Spleen (tissue), 11 donors: ENCODE measurements at regions not wholly inside any gene's neighbourhood (a gene's known extent, or its start where the extent isn't known, plus 50 kb on each side); places are given as distances from the start of the nearest gene placed in this dataset.

Experiments used
- DNase-seq: peaks from one replicate; pipeline ENCODE4 v3.0.0-alpha.2; 2020
- H3K27ac ChIP-seq, 8 donors: fragments of 200-600 bp; sonication (generic) in 7 of 8; 1 replicate in 4 of 8; 2 replicates in 4 of 8; pipeline versions ENCODE4 v1.5.0 to v1.8.0; 2016 to 2021; ENCODE audit warnings: inconsistent platforms in 4 of 8, mild to moderate bottlenecking in 4 of 8, moderate library complexity in 1 of 8
- H3K27me3 ChIP-seq, 7 donors: fragments of 200-600 bp; sonication (generic) in 6 of 7; replicated peaks in 1 of 7; 1 replicate in 4 of 7; 2 replicates in 3 of 7; pipeline versions ENCODE4 v1.5.0 to v1.8.0; 2016 to 2021; ENCODE audit warnings: inconsistent platforms in 3 of 7, mild to moderate bottlenecking in 1 of 7
- H3K36me3 ChIP-seq, 6 donors: fragments of 200-600 bp; sonication (generic) in 5 of 6; 1 replicate in 4 of 6; 2 replicates in 2 of 6; pipeline versions ENCODE4 v1.5.0 to v1.8.0; 2016 to 2021; ENCODE audit warnings: inconsistent platforms in 2 of 6
- H3K4me1 ChIP-seq, 6 donors: fragments of 200-600 bp; sonication (generic) in 5 of 6; 1 replicate in 3 of 6; 2 replicates in 3 of 6; pipeline versions ENCODE4 v1.5.0 to v1.8.0; 2016 to 2021; ENCODE audit warnings: inconsistent platforms in 3 of 6
- H3K4me3 ChIP-seq, 8 donors: fragments of 200-600 bp; sonication (generic) in 7 of 8; 1 replicate in 4 of 8; 2 replicates in 4 of 8; pipeline versions ENCODE4 v1.5.0 to v1.8.0; 2016 to 2021; ENCODE audit warnings: inconsistent platforms in 4 of 8, mild to moderate bottlenecking in 4 of 8, moderate library complexity in 2 of 8
- H3K9me3 ChIP-seq, 8 donors: fragments of 200-600 bp; sonication (generic) in 7 of 8; 1 replicate in 4 of 8; 2 replicates in 4 of 8; pipeline versions ENCODE4 v1.5.0 to v1.8.0; 2016 to 2021; ENCODE audit warnings: inconsistent platforms in 4 of 8
- POLR2A ChIP-seq, 3 donors: fragments of 450-650 bp; IDR thresholded peaks; one replicate each; pipeline ENCODE4 v1.5.1; 2017; ENCODE audit warnings: antibody characterized with exemption in 3 of 3, mild to moderate bottlenecking in 1 of 3
- POLR2AphosphoS5 ChIP-seq, 3 donors: sonication (generic); formaldehyde crosslinking; IDR thresholded peaks; one replicate each; pipeline ENCODE4 v1.5.1; 2017; ENCODE audit warnings: antibody characterized with exemption in 3 of 3
- WGBS, 5 donors: extraction: QIAGEN DNeasy Blood & Tissue Kit in 3 of 5; methylation state at CpG; one replicate each; pipeline versions ENCODE4 v1.1.5 to v1.1.7; 2013 to 2018; 5-methylcytosine and 5-hydroxymethylcytosine counted together
- intact Hi-C: fragments of 100-400 bp; cut with DNase I; formaldehyde crosslinking; loops from one replicate; pipeline ENCODE4 v1.15.0; 2023; ENCODE audit warnings: low total_unique reads
- TF ChIP-seq, protein P1 (sequence below), 11 experiments: fragments of 200-600 bp in 7 of 11; fragments of 450-650 bp in 4 of 11; sonication (generic) in 4 of 11; IDR thresholded peaks in 8 of 11; conservative IDR thresholded peaks in 3 of 11; 1 replicate in 7 of 11; 2 replicates in 4 of 11; pipeline versions ENCODE4 v1.4.0 to v1.8.0; 2016 to 2021; ENCODE audit warnings: antibody characterized with exemption in 11 of 11, inconsistent platforms in 4 of 11, mild to moderate bottlenecking in 1 of 11
- donor health status: healthy with polysubstance abuse.
- donor health status: DM: no; HTN: no; CAD: no; lungs with moderate emphysema.
- donor health status: DM: no; HTN: no; CAD: no.
- donor health status: Bipolar disorder and iron deficiency.
- donor health status: healthy.
- donor health status: DM: no; HTN: no; CAD: no.
- donor health status: DM: yes; HTN: yes; CAD: no.

DNA sequence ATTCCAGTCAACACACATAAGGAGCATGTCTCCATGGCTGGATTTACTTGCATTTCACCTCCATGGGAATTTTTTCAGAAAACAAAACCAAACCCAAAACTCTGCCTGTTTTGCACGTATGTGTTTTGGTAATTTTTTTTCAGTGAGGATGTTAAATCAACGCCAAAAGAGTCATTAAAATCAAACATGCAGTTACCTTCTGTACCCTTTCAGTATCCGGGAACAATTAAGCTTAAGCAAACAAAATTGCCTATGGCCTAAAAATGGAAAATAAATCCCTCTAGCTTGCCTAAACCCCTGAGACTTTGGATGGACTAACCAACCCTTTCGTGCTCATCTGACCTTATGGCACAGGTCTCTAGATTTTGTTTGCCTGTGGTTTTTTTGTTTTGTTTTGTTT lies 209.2 kb upstream of the KLF4 start:
- intact Hi-C loops: no loop called here
- Histone ChIP-seq H3K4me1 (peaks cover 0 to 12% (median 0%) of the 10 kb centered on the region in 6 donors), H3K27me3 (no peaks in the 10 kb centered on the region), H3K27ac (no peak overlapping the region), H3K9me3 (peaks cover 0 to 5% (median 0%) of the 10 kb centered on the region in 8 donors), H3K4me3 (no peak overlapping the region), H3K36me3 (no peaks in the 10 kb centered on the region)
- 66 to 94% (median 72%) methylated on average over 4 of the region's 4 CpGs for WGBS, 5 donors
- TF ChIP-seq POLR2A (IDR thresholded peaks at IDR 0.05): no peak
- TF ChIP-seq, protein P1, sequence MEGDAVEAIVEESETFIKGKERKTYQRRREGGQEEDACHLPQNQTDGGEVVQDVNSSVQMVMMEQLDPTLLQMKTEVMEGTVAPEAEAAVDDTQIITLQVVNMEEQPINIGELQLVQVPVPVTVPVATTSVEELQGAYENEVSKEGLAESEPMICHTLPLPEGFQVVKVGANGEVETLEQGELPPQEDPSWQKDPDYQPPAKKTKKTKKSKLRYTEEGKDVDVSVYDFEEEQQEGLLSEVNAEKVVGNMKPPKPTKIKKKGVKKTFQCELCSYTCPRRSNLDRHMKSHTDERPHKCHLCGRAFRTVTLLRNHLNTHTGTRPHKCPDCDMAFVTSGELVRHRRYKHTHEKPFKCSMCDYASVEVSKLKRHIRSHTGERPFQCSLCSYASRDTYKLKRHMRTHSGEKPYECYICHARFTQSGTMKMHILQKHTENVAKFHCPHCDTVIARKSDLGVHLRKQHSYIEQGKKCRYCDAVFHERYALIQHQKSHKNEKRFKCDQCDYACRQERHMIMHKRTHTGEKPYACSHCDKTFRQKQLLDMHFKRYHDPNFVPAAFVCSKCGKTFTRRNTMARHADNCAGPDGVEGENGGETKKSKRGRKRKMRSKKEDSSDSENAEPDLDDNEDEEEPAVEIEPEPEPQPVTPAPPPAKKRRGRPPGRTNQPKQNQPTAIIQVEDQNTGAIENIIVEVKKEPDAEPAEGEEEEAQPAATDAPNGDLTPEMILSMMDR (IDR thresholded peaks at IDR 0.05 in 8 of 11, conservative IDR thresholded peaks at IDR 0.05 in 3 of 11): no peak
- no peak for TF ChIP-seq POLR2AphosphoS5 (IDR thresholded peaks at IDR 0.05)
- DNase-seq: no peak

DNA sequence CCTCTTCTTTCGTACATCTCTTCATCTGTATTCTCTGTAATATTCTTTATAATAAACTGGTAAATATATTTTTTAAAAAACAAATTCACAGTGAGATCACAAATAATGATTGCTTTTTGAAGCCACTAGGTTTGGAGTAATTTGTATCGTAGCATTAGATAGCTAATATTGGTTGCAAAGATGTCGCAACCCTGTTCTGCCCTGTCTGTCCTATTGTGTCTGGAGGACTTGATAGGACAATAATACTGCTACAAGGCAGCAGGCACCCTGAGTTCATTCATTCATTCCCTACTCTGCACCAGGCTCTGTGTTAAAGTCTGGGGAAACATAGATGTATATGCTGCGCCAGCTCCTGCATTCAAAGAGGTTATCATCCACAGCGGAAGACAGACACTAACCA lies 206.7 kb upstream of the KLF4 start:
- TF ChIP-seq POLR2A (IDR thresholded peaks at IDR 0.05) (no peak), POLR2AphosphoS5 (IDR thresholded peaks at IDR 0.05) (no peak)
- TF ChIP-seq, protein P1 (IDR thresholded peaks at IDR 0.05 in 8 of 11, conservative IDR thresholded peaks at IDR 0.05 in 3 of 11): no peak
- Histone ChIP-seq H3K4me3 (no peak overlapping the region), H3K4me1 (peaks cover 0 to 11% (median 0%) of the 10 kb centered on the region in 6 donors), H3K27me3 (no peaks in the 10 kb centered on the region), H3K36me3 (no peaks in the 10 kb centered on the region), H3K9me3 (no peaks in the 10 kb centered on the region), H3K27ac (no peak overlapping the region)
- intact Hi-C loops: no loop called here
- 88 to 98% (median 95%) methylated on average over 5 of the region's 5 CpGs for WGBS, 5 donors
- no peak for DNase-seq

DNA sequence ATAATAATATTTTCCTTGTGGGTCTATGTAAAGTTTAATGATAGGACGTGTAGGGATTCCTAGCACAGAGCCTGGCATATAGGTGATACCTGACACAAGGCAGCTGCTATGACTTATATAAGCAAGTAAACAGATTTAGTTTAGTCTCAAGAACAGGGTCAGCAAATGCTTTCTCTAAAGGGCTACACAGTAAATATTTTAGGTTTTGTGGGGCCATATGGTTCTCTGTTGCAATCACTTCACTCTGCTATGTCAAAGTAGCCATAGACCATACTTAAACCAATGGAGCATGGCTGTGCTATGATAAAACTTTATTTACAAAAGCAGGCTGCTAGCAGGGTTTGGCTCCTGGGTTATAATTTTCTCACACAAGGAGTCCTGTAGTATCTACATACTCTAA lies 204.8 kb upstream of the KLF4 start:
- Histone ChIP-seq H3K4me3 (no peak overlapping the region), H3K27ac (no peak overlapping the region), H3K9me3 (peaks cover 0 to 3% (median under 1%) of the 10 kb centered on the region in 8 donors), H3K27me3 (no peaks in the 10 kb centered on the region), H3K36me3 (no peaks in the 10 kb centered on the region), H3K4me1 (no peaks in the 10 kb centered on the region)
- 50 to 95% (median 86%) methylated on average over 1 of the region's 1 CpG for WGBS, 5 donors
- DNase-seq: no peak
- intact Hi-C loops: no loop called here
- TF ChIP-seq POLR2AphosphoS5 (IDR thresholded peaks at IDR 0.05) (no peak), POLR2A (IDR thresholded peaks at IDR 0.05) (no peak)
- TF ChIP-seq, protein P1 (IDR thresholded peaks at IDR 0.05 in 8 of 11, conservative IDR thresholded peaks at IDR 0.05 in 3 of 11): no peak

DNA sequence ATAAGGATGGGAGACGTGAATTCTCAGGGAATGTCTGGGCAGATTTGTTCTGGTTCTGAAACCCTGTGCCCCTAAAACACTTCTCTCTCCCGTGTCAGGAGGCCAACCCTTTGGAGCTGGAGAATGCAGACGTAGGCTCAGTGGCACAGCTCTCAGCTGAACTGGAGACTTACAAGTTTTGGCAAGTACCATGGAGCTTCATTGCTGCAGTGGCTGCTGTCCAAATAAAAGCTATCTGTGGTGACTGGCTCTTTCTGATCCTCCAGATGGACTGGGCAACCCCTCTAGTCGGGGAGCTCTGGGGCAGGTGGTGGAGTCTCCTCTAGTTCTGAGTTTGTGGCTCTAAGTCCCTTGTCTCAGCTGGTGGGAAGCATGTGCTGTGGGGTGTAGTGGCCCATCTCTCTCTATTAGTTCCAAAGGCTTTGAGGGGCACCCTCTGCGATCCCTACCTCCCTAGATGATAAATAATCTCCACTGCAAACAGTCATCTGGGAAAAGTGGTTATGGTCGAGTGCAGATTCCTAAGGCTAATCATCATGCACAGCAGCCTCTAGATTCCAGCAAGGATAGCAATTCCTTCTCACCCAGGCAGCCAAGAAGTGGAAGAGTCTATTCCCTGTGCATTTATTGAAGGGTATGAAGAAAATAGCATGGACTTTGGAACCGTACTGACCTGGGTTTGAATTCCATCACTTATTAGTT lies 204.2 kb upstream of the KLF4 start:
- H3K27me3 ChIP-seq: no peaks in the 10 kb centered on the region
- H3K9me3 ChIP-seq: peaks cover 0 to 9% (median 4%) of the 10 kb centered on the region in 8 donors
- TF ChIP-seq POLR2AphosphoS5 (IDR thresholded peaks at IDR 0.05) (no peak), POLR2A (IDR thresholded peaks at IDR 0.05) (no peak)
- TF ChIP-seq, protein P1 (IDR thresholded peaks at IDR 0.05 in 8 of 11, conservative IDR thresholded peaks at IDR 0.05 in 3 of 11): no peak
- H3K36me3 ChIP-seq: no peaks in the 10 kb centered on the region
- no peaks in the 10 kb centered on the region for H3K4me1 ChIP-seq
- 68 to 81% (median 73%) methylated on average over 7 of the region's 7 CpGs for WGBS, 5 donors
- no peak overlapping the region for H3K27ac ChIP-seq
- intact Hi-C loops: no loop called here
- DNase-seq: no peak
- no peak overlapping the region for H3K4me3 ChIP-seq
